ENCODE measurements at regions not wholly inside any gene's neighbourhood (a gene's known extent, or its start where the extent isn't known, plus 50 kb on each side); places are given as distances from the start of the nearest gene placed in this dataset.

DNA sequence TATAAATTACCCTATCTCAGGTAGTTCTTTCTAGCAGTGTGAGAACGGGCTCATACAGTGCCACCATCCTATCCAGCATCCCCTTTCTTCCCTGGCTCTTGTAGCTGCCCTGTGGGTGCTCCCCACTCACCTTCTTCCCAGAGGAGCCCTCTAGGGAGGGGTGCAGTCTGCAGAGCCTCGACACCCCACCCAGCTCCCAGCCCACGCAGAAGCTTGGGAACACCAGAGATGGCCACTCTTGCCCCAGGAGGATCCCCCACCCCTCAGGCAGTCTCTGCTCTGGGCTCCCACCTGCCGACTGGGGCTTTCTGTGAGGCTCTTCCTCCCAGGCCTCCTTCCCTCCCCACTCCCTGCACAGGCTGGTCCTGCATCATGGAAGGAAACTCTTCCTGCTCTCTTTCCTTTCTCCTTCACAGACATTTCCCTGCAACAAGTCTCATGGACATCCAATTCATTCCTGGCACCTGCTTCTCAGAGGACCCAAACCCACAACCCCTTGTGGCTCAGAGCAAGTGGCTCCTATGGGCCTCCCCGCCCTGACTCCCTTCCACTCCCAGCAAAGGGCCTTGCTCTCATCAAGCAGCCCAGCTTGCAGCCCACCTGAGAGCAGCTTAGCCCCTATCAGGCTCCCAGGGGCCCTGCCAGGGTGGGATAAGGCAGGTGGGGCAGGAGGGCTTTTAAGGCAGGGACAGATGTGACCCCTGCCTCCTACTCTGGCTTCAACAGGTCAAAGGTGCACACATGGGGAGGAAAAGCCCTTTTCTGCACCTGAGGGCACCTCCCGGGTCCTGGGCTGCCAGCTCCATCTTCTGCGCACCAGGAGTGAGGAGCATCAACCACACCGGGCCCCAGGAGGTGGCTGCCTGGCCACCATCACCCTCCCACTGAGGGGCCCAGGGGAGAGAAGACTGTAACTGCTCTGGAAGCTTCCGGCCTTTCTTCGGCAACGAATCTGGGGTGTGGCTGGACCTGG, 263.8 kb upstream of the TNRC6C start:
- DNase-seq: no peak

DNA sequence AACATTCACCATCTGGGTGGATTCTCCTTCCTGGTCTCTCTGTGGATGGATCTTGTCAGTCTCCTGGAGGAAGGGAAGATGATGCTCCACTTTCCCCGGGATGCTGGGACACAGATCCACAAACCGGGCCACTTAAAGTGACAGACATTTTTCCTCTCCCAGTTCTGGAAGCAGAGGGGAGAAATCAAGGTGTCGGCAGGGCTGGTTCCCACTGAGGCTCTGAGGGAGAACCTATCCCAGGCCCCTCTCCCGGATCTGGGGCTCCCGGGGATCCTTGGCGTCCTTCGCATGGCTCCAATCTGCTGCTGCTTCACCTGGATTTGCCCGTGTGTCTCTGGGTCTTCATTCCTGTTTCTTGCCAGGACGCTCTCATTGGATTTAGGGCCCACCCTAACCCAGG, 263.1 kb upstream of the TNRC6C start:
- DNase-seq: no peak

DNA sequence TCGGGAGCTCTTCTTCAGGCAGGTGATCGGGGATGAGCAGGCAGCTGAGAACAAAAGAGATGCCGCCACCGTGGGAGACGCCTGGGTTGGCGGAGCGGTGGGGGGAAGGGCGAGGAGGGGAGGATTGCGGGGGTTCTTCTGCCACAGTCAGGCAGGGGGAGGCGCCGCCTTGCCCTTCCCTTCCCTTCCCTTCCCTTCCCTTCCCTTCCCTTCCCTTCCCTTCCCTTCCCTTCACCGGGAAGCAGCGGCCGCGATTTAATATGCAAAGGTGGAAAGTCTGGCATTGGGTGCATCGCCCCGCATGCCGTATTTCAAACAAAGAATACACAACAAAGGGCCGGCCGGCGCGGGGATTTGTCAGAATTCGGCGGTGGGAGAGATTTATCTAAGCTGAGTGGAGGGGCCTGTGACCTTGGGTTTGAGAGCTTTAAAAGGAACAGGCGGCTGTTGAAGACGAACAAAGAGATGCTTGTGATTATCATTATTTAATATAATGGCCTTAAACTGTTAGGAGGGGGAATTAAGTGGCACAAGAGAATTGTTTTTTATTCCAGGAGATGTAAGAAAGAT, 262.3 kb upstream of the TNRC6C start:
- no peak for DNase-seq

DNA sequence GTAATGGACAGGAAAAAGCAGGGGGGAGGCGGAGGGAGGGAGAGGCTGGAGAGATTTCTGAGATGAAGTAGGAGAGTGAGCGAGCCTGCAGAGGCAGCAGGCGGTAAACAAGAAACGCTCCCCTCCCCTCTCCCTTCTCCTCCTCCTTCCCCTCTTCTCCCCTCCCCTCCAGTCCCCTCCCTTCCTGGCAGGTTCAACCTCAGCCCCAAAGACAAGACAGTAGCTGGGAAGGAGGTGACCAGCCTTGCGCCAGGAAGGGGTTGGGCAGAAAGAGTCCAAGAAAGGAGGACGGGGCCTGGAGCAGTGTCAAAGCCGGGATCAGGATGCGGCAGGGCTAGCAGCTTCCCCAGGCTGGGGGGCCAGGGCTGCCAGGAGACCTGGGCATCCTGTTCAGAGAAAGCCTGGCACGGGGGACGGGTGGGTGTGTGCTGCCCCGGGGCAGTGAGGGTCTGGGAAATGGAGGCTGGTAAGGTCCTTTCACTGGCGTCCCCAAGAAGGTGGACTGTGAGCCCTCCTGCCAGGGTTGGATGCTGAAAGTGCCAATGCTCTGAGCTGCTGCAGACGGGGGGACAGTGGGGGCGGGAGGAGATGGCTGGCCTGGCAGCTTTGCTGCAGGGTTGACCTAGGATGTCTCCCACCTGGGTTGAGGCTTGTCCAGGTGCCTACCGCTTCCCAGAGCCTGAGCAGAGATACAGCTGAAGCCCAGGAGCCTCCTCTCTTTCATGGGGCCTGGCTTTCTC, 261.6 kb upstream of the TNRC6C start:
- no peak for DNase-seq

DNA sequence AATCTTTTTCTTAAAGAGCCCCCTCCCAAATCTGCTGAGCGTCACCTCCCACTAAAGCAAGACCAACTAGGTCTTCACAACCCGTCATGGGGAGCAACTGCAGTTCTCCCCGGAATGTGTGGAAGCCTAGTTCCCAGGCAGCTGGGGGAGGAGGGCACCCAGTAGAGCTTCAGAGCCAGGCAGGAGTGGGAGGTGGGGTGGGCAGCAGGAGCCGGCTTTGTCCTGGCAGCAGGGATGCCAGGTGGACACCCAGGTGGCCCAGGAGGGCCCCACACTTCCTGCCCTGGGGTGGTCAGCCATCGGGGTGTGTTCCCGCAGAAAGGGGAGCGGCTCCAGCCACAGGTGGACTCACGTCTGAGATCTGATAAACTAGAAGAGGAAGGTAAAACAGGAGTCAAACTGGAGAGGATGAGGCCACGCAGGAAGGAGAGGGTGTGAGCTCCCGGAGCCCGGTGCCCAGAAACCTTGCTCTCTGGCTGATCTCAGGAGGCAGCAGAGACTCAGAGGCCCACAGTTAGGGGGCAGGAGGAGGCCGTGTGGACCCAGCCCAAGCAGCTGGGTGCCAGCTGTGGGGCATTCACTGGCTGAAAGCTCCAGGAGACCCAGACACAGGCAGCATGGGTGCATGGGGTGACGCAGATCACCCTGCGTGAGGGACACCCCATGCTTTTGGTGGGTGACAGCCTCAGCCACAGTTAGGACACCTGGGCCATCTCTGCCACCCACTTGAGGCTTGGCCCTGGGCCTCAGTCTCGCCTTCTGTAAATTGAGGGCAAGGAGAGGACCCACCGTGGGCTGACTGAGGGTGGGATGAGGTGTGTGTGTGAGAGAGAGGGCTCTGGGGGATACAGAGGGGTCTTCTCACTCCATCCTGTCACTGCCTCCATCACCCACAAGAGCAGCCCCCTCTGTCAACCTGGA, 260.8 kb upstream of the TNRC6C start:
- DNase-seq: no peak

DNA sequence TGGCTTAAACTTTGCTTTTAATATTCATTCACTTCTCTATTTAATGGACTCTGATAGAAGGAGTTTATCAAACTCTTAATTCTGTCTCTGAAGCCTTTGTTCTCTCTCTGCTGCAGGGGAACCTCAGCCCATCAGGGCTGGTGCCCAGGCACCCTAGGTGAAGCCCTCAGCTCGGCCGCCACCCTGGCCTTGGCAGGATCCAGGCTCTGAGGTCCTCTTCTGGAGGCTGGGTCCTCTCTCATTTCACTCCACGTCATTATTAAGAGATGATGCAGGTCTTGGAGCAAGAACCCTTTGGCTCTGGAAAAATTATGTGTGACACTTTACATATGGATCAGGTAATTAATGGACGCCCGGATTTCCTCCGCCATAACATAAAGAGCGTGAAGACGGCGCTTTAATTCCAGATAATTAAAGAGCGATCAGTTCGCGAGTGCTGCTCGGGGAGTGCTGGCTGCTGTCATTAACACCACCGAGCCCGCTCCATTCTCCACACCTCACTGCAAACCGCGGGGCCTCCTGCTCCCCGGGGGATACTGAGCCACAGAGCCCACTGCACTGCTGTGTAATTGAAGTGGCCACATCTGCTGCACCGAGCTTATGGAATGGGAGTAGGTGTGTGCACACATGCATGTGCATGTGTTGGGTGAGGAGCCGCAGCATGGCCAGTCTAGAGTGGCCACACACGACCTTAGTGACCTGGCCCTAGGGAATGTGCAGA, 259.4 kb upstream of the TNRC6C start:
- DNase-seq: no peak

DNA sequence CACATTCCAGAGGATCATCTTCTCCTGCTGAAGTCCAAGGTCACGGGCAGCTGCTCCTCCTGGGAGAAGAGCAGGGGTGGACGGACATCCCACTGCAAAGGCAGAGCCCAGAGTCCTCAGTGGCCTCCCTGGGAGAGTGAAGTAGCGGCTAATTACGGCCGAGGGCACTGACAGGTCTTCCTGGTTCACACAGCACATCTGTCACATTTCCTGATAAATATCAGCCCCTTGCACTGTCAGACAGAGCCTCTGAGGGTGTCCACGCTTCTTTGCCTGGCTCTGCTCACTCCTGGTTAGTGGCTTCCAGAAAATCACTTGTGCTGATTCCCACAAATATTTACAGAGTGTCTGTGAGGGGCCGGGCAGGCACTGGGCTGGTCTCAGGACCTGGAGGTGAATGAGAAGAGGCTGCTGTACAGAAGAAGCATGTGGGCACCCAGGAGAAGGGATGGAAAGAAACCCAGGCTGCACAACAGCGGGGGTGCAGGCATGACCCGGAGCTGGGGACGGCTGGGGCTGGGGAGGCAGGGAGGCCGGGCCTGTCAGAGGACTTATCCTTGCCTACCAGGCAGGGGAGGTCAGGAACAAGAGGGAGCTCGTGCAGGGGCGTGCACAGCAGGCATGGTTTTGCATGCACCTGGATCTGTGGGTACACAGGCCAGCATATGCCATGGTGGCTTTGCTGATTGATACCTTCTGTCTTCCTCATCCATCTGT, 258.2 kb upstream of the TNRC6C start:
- no peak for DNase-seq

DNA sequence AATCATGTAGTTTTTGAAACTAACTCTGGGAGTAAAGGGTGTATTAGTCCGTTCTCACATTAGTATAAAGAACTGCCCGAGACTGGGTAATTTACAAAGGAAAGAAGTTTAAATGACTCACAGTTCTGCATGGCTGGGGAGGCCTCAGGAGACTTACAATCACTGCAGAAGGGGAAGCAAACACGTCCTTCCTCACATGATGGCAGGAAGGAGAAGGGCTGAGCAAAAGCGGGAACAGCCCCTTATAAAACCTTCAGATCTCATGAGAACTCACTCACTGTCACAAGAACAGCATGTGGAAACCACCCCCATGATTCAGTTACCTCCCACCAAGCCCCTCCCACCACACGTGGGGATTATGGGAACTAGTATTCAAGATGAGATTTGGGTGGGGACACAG, 256.5 kb upstream of the TNRC6C start:
- no peak for DNase-seq

DNA sequence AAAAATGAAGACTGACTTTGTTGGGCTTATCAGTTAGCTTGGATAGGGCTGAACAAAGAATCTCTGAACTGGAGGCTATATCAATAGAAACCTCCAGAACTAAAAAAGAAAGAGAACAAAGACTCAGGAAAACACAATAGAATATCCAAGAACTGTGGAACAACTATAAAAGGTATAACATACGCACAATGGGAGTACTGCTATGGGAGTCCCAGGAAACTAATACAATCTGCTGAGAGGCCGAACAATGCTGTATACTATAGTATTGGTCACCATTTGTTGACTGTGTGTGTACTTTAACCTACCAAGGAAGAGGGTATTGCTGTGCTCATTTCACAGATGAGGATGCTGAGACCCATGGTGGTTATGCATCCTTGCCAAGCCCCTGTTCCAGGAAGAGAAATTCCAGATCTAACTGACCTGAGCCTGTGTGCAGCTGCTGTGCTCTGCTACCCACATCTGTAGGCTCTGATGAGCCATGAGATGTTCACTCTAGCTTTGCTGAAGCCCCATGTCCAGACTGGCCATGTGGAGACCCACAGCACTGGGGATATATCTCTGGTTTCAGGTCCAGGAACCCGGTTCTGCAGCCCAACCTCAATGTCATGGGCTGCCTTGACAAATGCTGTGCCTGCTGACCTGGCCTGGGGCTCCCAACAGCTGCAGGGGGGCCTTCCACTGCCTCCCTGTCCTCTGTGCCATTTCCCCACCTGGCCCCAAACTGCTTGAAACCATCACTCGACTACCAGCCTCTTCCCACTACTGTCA, 254.3 kb upstream of the TNRC6C start:
- DNase-seq: no peak

DNA sequence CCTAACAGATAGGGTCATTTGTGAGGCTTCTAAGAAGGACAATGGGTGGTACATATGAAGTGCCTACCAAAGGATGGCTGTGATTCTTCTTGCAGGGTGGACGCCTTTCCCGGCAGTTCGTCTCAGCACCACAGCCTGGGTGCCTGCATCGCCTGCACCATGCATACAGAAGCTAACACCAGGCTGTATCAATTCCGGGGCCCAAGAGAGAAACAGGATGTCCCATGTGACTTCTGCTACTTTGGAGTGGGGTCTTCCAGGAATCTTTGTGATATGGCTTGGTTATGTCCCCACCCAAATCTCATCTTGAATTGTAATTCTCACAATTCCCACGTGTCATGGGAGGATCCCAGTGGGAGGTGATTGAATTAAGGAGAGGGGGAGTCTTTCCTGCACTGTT, 251.6 kb upstream of the TNRC6C start:
- no peak for DNase-seq

DNA sequence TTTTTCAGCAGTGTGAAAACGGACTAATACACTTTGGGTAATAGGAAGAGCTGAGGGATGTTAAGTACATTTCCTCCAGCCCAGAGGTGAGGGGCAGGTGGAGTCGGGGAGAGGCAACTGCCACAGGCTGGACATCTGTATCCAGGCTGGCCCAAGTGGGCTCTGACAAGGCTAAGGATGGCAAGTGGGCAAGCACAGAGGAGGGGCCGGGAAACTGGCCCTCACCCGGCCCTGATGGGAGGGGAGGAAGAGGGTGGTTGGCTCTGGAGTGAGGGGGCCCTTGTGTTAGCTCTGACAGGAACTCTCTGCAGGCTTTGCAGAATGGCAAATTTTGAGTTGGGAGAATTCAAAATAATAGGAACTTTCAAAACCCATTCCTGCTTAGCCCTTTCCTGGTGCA, 251.0 kb upstream of the TNRC6C start:
- DNase-seq: no peak

DNA sequence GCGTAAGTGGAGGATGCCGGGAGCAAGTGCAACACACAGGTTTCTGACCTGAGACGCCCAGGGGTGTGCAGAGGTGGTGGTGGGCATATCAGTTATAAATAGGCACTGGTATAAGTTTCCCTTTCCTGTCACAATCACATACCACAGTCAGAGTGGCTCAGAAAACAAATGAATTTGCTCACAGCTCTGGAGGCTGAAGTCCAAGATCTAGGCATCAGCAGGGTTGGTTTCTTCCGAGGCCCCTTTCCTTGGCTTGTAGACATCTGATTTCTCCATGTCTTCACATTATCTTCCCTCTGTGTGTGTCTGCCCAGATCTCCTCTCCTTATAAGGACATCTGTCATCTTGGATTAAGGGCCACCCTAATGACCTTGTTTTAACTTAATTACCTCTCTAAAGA, 250.5 kb upstream of the TNRC6C start:
- no peak for DNase-seq

DNA sequence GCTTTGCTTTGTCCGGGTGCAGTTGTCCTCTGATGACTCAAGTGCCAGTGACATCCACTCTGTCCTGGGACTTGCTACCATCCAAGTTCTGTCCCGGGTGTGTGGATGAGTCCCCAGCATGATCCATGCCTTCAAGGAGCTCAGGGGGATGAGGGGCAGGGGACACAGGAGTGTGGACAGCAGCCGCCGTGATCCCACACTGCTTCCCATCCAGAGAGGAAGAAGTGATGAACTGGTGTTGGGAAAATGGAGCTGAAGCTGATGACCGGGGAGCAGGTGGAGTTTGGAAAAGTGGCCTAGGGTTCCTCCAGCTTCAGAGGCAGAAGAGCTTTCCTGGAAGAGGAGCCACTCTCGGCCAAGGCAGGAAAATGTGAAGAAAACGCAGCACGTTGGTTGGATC, 249.6 kb upstream of the TNRC6C start:
- DNase-seq: no peak

DNA sequence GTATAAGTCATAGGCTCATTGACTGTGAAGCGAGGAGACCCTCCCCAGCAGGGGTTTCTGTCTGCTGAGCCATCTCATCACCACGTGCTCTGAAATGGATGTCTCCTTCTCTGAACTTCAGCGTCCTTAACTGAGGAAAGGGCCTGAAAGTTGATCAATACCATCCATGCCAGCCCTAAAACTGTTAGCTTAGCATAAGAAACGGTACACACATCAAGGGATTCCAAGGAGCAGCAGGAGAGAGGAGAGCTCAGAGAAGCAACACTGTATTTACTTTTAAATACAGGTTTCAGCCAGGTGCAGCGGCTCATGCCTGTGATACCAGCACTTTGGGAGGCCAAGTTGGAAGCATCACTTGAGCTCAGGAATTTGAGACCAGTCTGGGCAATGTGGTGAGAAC, 248.9 kb upstream of the TNRC6C start:
- DNase-seq: no peak

DNA sequence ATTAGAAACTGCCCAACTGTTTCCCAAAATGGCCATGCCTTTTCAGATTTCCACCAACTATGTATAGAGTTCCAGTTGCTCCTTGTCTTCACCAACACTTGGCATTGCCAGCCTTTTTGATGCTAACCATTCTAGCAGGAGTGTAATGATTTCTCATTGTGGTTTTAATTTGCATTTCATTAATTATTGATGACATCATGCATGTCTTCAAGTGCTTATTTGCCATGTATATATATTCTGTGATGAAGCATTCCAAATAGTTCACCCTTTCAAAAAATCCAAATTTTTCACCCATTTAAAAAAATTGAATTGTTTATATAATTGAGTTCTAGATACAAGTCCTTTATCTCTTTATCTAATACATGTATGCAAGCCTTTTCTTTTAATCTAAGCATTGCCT, 245.9 kb upstream of the TNRC6C start:
- DNase-seq: no peak

DNA sequence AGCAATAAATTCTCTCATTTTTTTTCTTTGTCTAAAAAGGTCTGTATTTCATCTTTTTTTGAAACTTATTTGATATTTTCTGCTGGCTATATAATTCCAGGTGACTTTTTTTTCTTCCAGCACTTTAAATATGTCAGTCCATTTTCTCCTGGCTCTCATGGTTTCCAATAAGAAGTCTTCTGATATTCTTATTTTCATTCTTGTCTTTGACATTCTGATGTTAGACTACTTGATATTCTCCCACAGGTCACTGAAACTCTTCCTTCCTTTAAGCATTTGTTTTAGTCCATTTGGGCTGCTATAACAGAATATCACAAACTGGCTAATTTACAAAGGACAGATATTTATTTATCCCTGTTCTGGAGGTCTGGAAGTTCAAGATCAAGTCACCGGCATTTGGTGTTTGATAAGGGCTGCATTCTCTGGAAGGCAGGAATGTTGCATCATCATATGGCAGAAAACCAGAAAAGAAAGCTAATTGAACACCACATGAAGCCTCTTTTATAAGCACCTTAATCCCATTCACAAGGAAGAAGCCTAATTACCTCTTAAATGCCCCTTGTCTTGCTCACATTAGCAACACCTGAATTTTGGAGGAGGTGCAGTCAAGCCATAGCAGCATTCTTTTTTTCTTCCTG, 242.1 kb upstream of the TNRC6C start:
- no peak for DNase-seq

DNA sequence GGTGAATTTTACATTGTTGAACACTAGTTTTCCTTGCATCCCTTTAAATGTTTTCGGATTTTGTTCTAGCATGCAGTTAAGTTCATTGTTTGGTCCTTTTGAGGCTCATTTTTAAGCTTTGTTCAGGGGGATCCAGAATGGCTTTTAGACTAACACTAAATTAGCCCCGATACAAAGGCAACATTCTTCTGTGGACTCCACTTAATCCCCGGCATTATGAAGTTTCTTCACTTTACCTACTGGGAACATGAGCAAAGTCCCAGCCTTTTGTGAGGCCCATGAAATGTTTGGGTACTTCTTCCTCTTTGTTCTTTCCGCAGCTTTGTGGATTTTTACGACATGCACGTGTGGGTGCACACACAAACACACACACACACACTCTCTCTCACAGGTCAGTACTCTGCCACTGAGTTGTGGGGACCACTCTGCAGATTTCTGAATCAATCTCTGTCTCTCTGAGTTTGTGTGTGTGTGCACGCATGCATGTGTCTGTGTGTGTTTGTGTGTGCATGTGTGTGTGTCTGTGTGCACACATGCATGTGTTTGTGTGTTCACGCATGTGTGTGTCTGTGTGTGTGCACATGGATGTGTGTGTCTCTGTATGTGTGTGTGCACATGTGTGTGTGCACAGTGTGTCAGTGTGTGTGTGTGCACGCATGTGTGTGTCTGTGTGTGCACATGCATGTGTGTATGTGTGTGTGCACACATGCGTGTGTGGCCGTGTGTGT, 240.4 kb upstream of the TNRC6C start:
- no peak for DNase-seq

DNA sequence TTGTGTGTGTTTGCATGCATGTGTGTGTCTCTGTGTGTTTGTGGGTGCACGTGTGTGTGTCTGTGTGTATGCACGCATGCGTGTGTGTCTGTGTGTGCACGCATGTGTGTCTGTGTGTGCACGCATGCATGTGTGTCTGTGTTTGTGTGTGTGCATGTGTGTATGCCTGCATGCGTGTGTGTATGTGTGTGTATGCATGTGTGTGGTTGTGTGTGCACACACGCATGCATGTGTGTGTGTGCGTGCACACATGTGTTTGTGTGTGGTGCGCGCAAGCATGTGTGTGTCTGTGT, 239.9 kb upstream of the TNRC6C start:
- DNase-seq: no peak

DNA sequence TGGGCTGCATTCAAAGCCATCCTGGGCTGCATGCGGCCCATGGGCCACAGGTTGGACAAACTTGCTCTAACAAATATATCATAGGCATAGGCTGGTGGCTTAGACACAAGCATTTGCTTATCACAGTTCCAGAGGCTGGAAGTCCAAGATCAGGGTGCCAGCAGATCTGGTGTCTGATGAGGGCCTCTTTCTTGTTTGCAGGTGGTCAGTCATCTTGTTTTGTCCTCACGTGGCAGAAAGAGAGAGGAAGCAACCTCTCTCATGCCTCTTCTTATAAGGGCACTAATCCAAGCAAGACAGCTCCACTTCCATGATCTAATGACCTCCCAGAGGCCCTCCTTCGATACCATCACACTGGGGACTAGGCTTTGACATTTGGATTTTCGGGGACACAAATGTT, 238.7 kb upstream of the TNRC6C start:
- no peak for DNase-seq
